IMR-90 (cell line): ENCODE measurements at regions not wholly inside any gene's neighbourhood (a gene's known extent, or its start where the extent isn't known, plus 50 kb on each side); places are given as distances from the start of the nearest gene placed in this dataset.

Experiments
- ATAC-seq: fragments of 200-7000 bp; cut with Tn5 transposase; 2 replicates; pipeline ENCODE4 v1.9.1; 2020; ENCODE audit warnings: low read depth, mild to moderate bottlenecking, moderate library complexity
- BruUV-seq: library from RNA; stranded (reverse); fragments of 400-500 nt; replicated peaks from 2 replicates; lab custom pipeline; 2021; lab: Mats Ljungman, UMichigan
- CTCF ChIA-PET: fragments of 300-600 bp; formaldehyde crosslinking; extraction: SDS; loops from one replicate; lab custom pipeline; 2021; ENCODE audit warnings: antibody characterized with exemption; lab: Yijun Ruan, JAX
- POLR2A ChIA-PET: fragments of 300-600 bp; sonication (Branson Sonifier 250); formaldehyde crosslinking; loops from one replicate; lab custom pipeline; 2022; ENCODE audit warnings: antibody characterized with exemption; ENCODE audit not compliant: unreplicated experiment; lab: Charles Lee
- DNase-seq: peaks from one replicate; pipeline ENCODE4 v3.0.0; 2013
- H2AFZ ChIP-seq: replicated peaks from 2 replicates; pipeline ENCODE3; 2013; ENCODE audit warnings: low read length, mild to moderate bottlenecking; ENCODE audit not compliant: poor library complexity
- H2AK5ac ChIP-seq: 2 replicates; pipeline ENCODE4 v1.6.1; 2013; ENCODE audit warnings: low read depth, low read length, inconsistent platforms
- H2AK9ac ChIP-seq: replicated peaks from 2 replicates; pipeline ENCODE3; 2013; ENCODE audit warnings: mild to moderate bottlenecking, low read depth, low read length, moderate library complexity; ENCODE audit not compliant: poor library complexity
- H2BK120ac ChIP-seq: 2 replicates; pipeline ENCODE4 v1.6.1; 2013; ENCODE audit warnings: low read depth, low read length, inconsistent platforms
- H2BK15ac ChIP-seq: 3 replicates; pipeline ENCODE4 v1.6.1; 2013; ENCODE audit warnings: low read depth, low read length, inconsistent platforms
- H2BK20ac ChIP-seq: 2 replicates; pipeline ENCODE4 v1.6.1; 2013; ENCODE audit warnings: low read depth, mild to moderate bottlenecking, inconsistent platforms, low read length, moderate library complexity
- H2BK5ac ChIP-seq: 2 replicates; pipeline ENCODE4 v1.6.1; 2013; ENCODE audit warnings: mild to moderate bottlenecking, low read depth, low read length, inconsistent platforms; ENCODE audit not compliant: poor library complexity, severe bottlenecking
- H3K14ac ChIP-seq: replicated peaks from 2 replicates; pipeline ENCODE4 v1.6.1; 2013; ENCODE audit warnings: low read depth, low read length, inconsistent platforms
- H3K18ac ChIP-seq: 2 replicates; pipeline ENCODE4 v1.6.1; 2013; ENCODE audit warnings: low read depth, low read length, control low read depth
- H3K23ac ChIP-seq: 2 replicates; pipeline ENCODE4 v1.6.1; 2013; ENCODE audit warnings: low read depth, low read length, inconsistent platforms
- H3K27ac ChIP-seq: 2 replicates; pipeline ENCODE4 v1.5.1; 2013; ENCODE audit warnings: mild to moderate bottlenecking, control low read depth, low read length; ENCODE audit not compliant: insufficient read depth
- H3K27me3 ChIP-seq: 2 replicates; pipeline ENCODE4 v1.6.1; 2013; ENCODE audit warnings: low read length; ENCODE audit not compliant: control insufficient read depth, insufficient read depth
- H3K36me3 ChIP-seq: 2 replicates; pipeline ENCODE4 v1.6.1; 2013; ENCODE audit warnings: low read length, mixed read lengths; ENCODE audit not compliant: control insufficient read depth, insufficient read depth
- H3K4ac ChIP-seq: 2 replicates; pipeline ENCODE4 v1.6.1; 2013; ENCODE audit warnings: low read depth, low read length, inconsistent platforms
- H3K4me1 ChIP-seq: 2 replicates; pipeline ENCODE4 v1.6.1; 2013; ENCODE audit warnings: low read length, mixed read lengths; ENCODE audit not compliant: control insufficient read depth, insufficient read depth
- H3K4me2 ChIP-seq: 2 replicates; pipeline ENCODE4 v1.6.1; 2013; ENCODE audit warnings: low read depth, mild to moderate bottlenecking, control low read depth, low read length, moderate library complexity
- H3K4me3 ChIP-seq: 2 replicates; pipeline ENCODE4 v1.5.1; 2013; ENCODE audit warnings: low read depth, mild to moderate bottlenecking, control low read depth, low read length, moderate library complexity; ENCODE audit not compliant: insufficient read depth
- H3K56ac ChIP-seq: 2 replicates; pipeline ENCODE4 v1.6.1; 2013; ENCODE audit warnings: low read length, inconsistent platforms; ENCODE audit not compliant: insufficient read depth; ENCODE audit errors: extremely low read depth
- H3K79me1 ChIP-seq, 2 experiments: 2 replicates each; pipeline ENCODE4 v1.6.1; 2013; ENCODE audit warnings: low read length in 2 of 2, inconsistent platforms in 1 of 2, low read depth in 1 of 2
- H3K9ac ChIP-seq: 2 replicates; pipeline ENCODE4 v1.6.1; 2013; ENCODE audit warnings: low read depth, low read length, control low read depth
- H3K9me1 ChIP-seq: 2 replicates; pipeline ENCODE4 v1.6.1; 2013; ENCODE audit warnings: low read length, inconsistent platforms; ENCODE audit not compliant: insufficient read depth
- H3K9me3 ChIP-seq: 2 replicates; pipeline ENCODE4 v1.6.1; 2013; ENCODE audit warnings: low read length; ENCODE audit not compliant: control insufficient read depth, insufficient read depth
- H4K20me1 ChIP-seq: 2 replicates; pipeline ENCODE4 v1.6.1; 2013; ENCODE audit warnings: low read length, inconsistent platforms; ENCODE audit not compliant: insufficient read depth
- H4K5ac ChIP-seq: 2 replicates; pipeline ENCODE4 v1.6.1; 2013; ENCODE audit warnings: mild to moderate bottlenecking, low read depth, low read length, control low read depth
- H4K8ac ChIP-seq, 2 experiments: 2 replicates each; pipeline ENCODE4 v1.6.1; 2013; ENCODE audit warnings: low read depth in 2 of 2, low read length in 2 of 2, control low read depth in 1 of 2, inconsistent platforms in 1 of 2
- H4K91ac ChIP-seq: 2 replicates; pipeline ENCODE4 v1.6.1; 2013; ENCODE audit warnings: low read depth, low read length, inconsistent platforms; ENCODE audit not compliant: insufficient read depth
- BHLHE40 ChIP-seq: fragments of 150-350 bp; IDR thresholded peaks from 2 replicates; pipeline ENCODE4 v1.6.1; 2016; ENCODE audit warnings: mild to moderate bottlenecking, low read depth, low read length
- CEBPB ChIP-seq: IDR thresholded peaks from 2 replicates; pipeline ENCODE4 v1.6.1; 2012; ENCODE audit warnings: low read depth, low read length, improper control_type of control experiment
- CHD1 ChIP-seq: IDR thresholded peaks from 2 replicates; pipeline ENCODE4 v1.6.1; 2012; ENCODE audit warnings: low read depth, low read length, improper control_type of control experiment
- NFE2L2 ChIP-seq: fragments of 150-350 bp; IDR thresholded peaks from 2 replicates; pipeline ENCODE4 v1.6.1; 2016; ENCODE audit warnings: low read depth, mild to moderate bottlenecking, low read length
- RAD21 ChIP-seq: IDR thresholded peaks from 2 replicates; pipeline ENCODE4 v1.6.1; 2012; ENCODE audit warnings: low read length, improper control_type of control experiment
- RCOR1 ChIP-seq: IDR thresholded peaks from 2 replicates; pipeline ENCODE4 v1.6.1; 2012; ENCODE audit warnings: mild to moderate bottlenecking, low read length, improper control_type of control experiment; ENCODE audit not compliant: insufficient replicate concordance
- RFX5 ChIP-seq: IDR thresholded peaks from 2 replicates; pipeline ENCODE4 v1.8.0; 2012; ENCODE audit warnings: low read depth, mild to moderate bottlenecking, low read length, moderate library complexity
- WGBS, 2 experiments: methylation state at CpG; one replicate each; pipeline versions ENCODE4 v1.1.5 to v1.1.7; 2013; ENCODE audit warnings: missing lambda C conversion rate in 2 of 2; ENCODE audit not compliant: insufficient read length in 1 of 2; ENCODE audit errors: extremely low coverage in 2 of 2; 5-methylcytosine and 5-hydroxymethylcytosine counted together
- dilution Hi-C: fragments of 300-500 bp; cut with HindIII; formaldehyde crosslinking; loops from one replicate; pipeline ENCODE4 v1.14.3; 2018; ENCODE audit warnings: low sequenced_read_pairs; ENCODE audit not compliant: unreplicated experiment
- in situ Hi-C: fragments of 300-500 bp; cut with MboI; formaldehyde crosslinking; loops from 3 replicates; pipeline ENCODE4 v1.14.3; 2019; ENCODE audit warnings: low sequenced_read_pairs, inconsistent platforms, mixed read lengths
- intact Hi-C: fragments of 100-400 bp; cut with micrococcal nuclease; formaldehyde crosslinking; loops from 2 replicates; pipeline ENCODE4 v1.10.0; 2022

DNA sequence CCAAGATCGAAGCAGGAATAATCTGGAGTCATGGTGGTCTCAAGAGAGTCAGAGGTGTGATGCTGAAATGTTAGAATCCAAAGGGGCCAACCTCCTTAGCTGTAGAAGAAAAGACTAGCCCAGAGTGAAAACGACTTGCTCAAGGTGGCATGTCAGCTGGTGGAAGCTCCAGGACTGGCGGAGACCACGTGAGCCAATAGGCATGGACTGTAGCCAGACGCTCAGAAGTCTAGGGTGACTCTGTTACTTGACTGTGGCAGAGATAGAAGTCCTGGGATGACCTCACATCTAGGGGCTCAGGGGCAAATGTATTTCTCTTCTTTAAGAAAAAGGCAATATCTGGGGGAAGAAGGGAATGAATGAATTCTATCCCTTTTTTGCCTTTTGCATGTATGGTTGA, 267.4 kb downstream of the ATG4C start:
- H2AK9ac ChIP-seq = no peak overlapping the region
- H3K9ac ChIP-seq = no peak overlapping the region
- H4K20me1 ChIP-seq = no peaks in the 10 kb centered on the region
- no peak overlapping the region for H4K91ac ChIP-seq
- H2BK5ac ChIP-seq = no peak overlapping the region
- no peak overlapping the region for H2BK20ac ChIP-seq
- BruUV-seq = no TSS peak
- H3K27ac ChIP-seq = no peak overlapping the region
- no peak overlapping the region for H3K14ac ChIP-seq
- no peaks in the 10 kb centered on the region for H3K27me3 ChIP-seq
- no peak overlapping the region for H4K5ac ChIP-seq
- H3K4me3 ChIP-seq = no peak overlapping the region
- no peak overlapping the region for H3K18ac ChIP-seq
- no peak overlapping the region for H2BK120ac ChIP-seq
- no peak for ATAC-seq
- H3K9me1 ChIP-seq = no peaks in the 10 kb centered on the region
- 50% methylated on average over 3 of the region's 5 CpGs; no CpG with 5 or more reads in 1 of the 2 experiments for WGBS, 2 experiments
- H2BK15ac ChIP-seq = no peak overlapping the region
- intact Hi-C loops (no loop called here), in situ Hi-C loops (no loop called here), dilution Hi-C loops (no loop called here)
- no peak for DNase-seq
- no peaks in the 10 kb centered on the region for H3K36me3 ChIP-seq
- H3K56ac ChIP-seq = no peak overlapping the region
- ChIA-PET POLR2A (no interaction called here), CTCF (no interaction called here)
- H3K9me3 ChIP-seq = no peaks in the 10 kb centered on the region
- H4K8ac ChIP-seq = no peak overlapping the region
- TF ChIP-seq RAD21 (no peak), BHLHE40 (no peak), CEBPB (no peak), RCOR1 (no peak), CHD1 (no peak), NFE2L2 (no peak), RFX5 (no peak)
- H3K4me1 ChIP-seq = no peaks in the 10 kb centered on the region
- no peak overlapping the region for H3K23ac ChIP-seq
- H3K4ac ChIP-seq = no peak overlapping the region
- H3K4me2 ChIP-seq = no peak overlapping the region
- H3K79me1 ChIP-seq = no peaks in the 10 kb centered on the region
- H2AFZ ChIP-seq = no peak overlapping the region
- no peak overlapping the region for H2AK5ac ChIP-seq
